Activated CD4-positive, CD25-positive, alpha-beta regulatory T cell (primary cell): ENCODE measurements at regions not wholly inside any gene's neighbourhood (a gene's known extent, or its start where the extent isn't known, plus 50 kb on each side); places are given as distances from the start of the nearest gene placed in this dataset.
A peak's percentile ranks its signal among the peaks of the same experiment; 100 is the strongest.

Experiments
- DNase-seq, 4 experiments: peaks; one replicate each; lab custom pipeline; 2025; lab: John Stamatoyannopoulos, UW

GRCh38 chr10:3987143-3987974 lies 202.3 kb upstream of the KLF6 start:
- no peak for DNase-seq

GRCh38 chr10:3986493-3987142 lies 201.6 kb upstream of the KLF6 start:
- no peak for DNase-seq

DNA sequence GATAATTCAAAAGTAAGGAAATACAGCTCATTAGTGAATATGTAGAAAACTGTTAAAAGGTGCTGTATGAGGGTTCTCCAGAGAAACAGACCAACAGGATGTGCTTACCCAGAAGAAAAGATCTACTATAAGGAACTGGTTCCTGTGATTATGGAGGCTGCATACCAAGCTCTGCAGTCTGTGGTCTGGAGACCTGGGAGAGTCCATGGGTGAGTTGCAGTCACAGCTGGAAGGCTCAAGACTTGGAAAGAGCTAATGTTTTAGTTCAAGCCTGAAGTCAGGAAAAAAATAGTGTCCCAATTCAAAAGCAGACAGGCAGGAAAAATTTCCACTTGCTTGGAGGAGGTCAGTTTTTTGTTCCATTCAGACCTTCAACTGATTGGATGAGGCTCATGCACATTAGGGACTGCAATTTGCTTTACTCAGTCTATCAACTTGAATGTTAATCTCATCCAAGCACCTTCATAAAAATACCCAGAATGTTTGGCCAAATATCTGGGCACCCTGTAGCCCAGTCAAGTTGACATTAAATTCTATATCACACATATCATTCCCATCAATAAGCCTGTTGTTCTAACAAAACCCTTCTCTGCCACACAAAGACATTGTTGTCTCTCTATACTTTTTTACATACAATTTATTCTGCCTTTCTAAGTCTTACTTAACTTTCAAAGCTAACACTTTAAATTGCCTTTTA lies 197.9 kb upstream of the KLF6 start:
- no peak for DNase-seq

DNA sequence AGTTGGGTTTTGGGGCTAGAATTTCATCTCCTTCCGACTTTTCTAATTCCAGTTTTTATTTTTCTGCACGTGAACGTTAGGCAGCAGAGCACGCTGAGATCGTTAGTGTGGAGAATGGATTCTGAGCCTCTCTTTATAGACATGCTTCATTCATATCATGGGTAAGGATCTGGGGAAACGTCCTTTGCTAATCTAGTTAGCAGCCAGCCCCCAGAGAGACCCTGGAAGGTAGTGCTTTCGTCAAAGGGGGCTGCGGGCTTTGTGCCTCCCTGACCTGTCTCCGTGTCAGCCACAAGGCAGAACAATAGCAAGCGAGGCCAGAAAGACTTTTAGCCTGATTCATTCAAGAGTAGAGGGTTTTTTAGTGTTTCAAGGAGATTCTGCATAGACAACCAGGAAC lies 196.3 kb upstream of the KLF6 start:
- no peak for DNase-seq

DNA sequence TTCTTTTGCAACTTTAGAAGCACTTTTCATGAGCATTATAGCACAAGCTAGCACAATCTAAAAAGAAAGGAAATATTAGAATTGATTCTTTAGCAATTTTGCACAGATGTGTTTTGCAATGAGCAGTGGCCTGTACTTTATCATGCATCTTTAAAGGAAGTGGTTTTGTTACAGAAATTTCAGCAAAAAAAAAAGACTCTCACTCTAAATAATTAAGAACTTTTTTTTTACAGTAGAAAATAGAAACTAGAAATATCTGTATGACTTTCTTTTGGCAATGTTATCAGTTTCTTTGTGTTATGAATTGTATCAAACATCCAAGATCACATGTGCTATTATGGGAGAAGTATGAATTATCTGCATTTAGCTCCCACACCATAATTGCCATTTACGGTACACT lies 195.7 kb upstream of the KLF6 start:
- no peak for DNase-seq

DNA sequence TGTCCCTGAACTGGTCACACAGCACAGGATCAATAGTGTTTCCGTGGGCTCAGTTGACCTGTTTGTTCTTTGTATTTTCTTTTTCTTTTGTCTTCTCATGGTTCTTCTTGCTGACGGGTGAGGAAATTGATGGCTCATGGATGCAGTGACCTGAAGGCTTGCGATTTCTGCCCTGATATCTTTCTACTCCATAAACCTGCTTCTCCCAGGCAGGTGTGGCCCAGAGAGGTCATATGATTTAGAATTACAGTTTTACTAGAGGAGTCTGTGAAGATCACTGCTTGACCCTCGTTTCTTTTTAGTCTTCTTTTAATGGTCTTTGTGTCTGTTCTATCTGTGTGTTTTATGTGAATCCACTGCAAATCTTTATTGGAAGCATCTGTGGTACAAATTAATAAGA lies 195.1 kb upstream of the KLF6 start:
- DNase-seq: no peak

DNA sequence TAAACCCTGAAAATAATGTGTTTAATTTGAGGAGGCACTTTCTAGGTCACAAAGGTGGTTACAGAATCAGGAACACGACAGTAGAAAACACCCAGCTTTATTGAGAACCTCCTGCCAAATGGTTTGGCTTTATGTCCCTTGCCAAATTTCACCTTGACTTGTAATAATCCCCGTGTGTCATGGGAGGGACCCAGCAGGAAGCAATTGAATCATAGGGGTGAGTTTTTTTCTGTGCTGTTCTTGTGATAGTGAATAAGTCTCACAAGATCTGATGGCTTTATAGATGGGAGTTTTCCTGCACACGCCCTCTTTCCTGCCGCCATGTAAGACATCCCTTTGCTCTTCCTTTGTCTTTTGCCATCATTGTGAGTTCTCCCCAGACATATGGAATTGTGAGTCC lies 193.8 kb upstream of the KLF6 start:
- no peak for DNase-seq

DNA sequence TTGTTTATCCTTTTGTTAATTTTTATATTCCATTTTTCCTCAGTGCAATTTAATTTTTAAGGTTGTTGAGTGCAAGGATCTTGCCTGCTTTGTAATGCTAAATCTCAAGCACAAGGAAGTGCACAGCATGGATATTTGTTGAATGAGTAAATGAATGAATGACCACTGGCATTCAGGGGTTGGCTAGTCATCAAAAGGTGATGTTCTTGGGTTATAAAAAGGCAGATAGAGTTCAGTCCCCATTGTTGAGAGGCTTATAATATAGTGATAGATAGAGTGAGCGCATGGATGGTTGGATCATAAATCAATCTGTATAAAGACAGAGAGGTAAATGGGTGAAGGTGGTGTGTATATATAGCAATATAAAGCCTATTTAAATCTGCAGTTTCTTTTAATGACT lies 193.2 kb upstream of the KLF6 start:
- no peak for DNase-seq

DNA sequence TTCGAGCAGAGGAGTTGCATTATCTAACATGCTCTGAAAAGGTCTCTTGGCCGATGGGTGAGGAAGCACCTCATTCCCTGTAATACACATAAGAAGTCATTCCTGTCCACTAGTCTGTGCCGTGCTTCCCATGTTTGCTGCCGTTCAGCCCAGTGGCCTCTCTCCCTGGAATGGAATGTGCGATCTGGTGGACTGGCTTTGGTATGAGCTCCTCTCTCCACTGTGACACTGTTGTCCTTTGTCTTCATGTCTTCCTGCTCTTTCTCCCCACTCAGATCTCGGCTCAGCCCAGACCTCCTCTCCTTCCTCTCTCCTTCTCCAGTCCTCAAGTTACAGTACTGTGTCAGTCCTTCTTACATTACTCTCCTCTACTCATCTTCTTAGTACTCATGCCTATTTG lies 192.8 kb upstream of the KLF6 start:
- DNase-seq: no peak

DNA sequence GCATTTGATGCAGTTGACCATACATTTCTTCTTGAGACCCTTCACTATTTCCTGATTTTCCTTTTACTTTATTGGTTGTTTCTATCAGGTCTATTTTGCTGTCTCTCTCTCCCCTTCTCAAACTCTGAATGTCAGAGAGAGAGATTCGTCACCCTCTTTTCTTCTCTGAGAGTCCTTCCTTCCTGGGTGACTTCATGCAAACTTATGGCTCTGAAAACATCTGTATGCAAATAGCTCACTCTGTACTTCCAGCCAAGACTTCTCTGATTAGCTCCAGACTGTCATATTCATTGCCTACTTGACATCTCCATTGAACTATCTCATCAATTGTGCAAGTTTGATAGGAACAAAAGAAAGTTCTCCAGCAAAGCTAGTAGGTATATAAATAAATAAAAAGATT lies 191.7 kb upstream of the KLF6 start:
- DNase-seq: no peak

GRCh38 chr10:3976171-3976570 lies 191.2 kb upstream of the KLF6 start:
- DNase-seq: no peak

GRCh38 chr10:3975016-3975415 lies 190.0 kb upstream of the KLF6 start:
- no peak for DNase-seq

GRCh38 chr10:3972460-3973301 lies 187.7 kb upstream of the KLF6 start:
- peak in 2 of 4 experiments; percentile 9 to 10 for DNase-seq

- no peak for DNase-seq
Measured at GRCh38 chr10:3971713-3972112, 186.7 kb upstream of the KLF6 start.

GRCh38 chr10:3969876-3970666 lies 185.1 kb upstream of the KLF6 start:
- no peak for DNase-seq

DNA sequence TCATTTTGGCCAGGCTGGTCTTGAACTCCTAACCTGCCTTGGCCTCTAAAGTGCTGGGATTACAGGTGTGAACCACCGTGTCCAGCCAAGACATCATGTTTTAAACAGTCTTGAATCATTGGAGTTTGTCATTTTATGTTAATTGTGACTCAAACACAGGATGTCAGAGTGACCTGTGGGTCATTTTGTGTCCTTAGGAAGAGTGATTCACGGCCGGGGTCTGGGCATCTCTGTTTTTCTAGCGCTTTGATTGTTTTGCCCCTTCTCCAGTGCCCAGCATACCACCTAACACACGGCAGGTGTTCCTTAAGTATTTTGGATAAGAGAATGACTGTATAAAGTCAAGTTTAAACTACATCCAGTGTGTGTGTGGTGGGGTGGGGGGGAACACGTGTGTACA lies 183.7 kb upstream of the KLF6 start:
- DNase-seq: no peak

- DNase-seq: no peak
Measured at GRCh38 chr10:3964516-3964915, 179.5 kb upstream of the KLF6 start.

GRCh38 chr10:3963191-3963673 lies 178.2 kb upstream of the KLF6 start:
- no peak for DNase-seq

- DNase-seq: no peak
Measured at GRCh38 chr10:3961082-3961481, 176.1 kb upstream of the KLF6 start.

GRCh38 chr10:3960496-3960895 lies 175.5 kb upstream of the KLF6 start:
- DNase-seq: no peak
